HepG2 (cell line): ENCODE measurements at regions not wholly inside any gene's neighbourhood (a gene's known extent, or its start where the extent isn't known, plus 50 kb on each side); places are given as distances from the start of the nearest gene placed in this dataset.
A peak's percentile ranks its signal among the peaks of the same experiment; 100 is the strongest.

Source experiments
- EP300 ChIP-seq, 3 experiments: sonication (generic) in 1 of 3; formaldehyde crosslinking in 1 of 3; IDR thresholded peaks; 2 replicates each; pipeline versions ENCODE4 v1.5.1 to v1.6.1; 2011 to 2020; ENCODE audit warnings: low read depth in 2 of 3, low read length in 2 of 3, borderline replicate concordance in 1 of 3, improper control_type of control experiment in 1 of 3, mild to moderate bottlenecking in 1 of 3, missing genetic modification reagents in 1 of 3, moderate library complexity in 1 of 3
- GATAD2A ChIP-seq: IDR thresholded peaks from 2 replicates; pipeline ENCODE4 v1.6.1; 2016
- MAX ChIP-seq: IDR thresholded peaks from 2 replicates; pipeline ENCODE4 v1.6.1; 2012; ENCODE audit warnings: inconsistent platforms
- MTF1 ChIP-seq: sonication (generic); formaldehyde crosslinking; IDR thresholded peaks from 2 replicates; pipeline ENCODE4 v1.5.0; 2020; ENCODE audit warnings: missing genetic modification reagents
- MTF2 ChIP-seq: sonication (generic); formaldehyde crosslinking; IDR thresholded peaks from 2 replicates; pipeline ENCODE4 v1.5.0; 2020; ENCODE audit warnings: missing genetic modification reagents, borderline replicate concordance
- PRDM15 ChIP-seq: sonication (generic); formaldehyde crosslinking; IDR thresholded peaks from 2 replicates; pipeline ENCODE4 v1.4.0; 2020; ENCODE audit warnings: missing genetic modification reagents
- PRMT3 ChIP-seq: sonication (generic); formaldehyde crosslinking; IDR thresholded peaks from 2 replicates; pipeline ENCODE4 v1.8.1; 2022; ENCODE audit warnings: low read depth, mild to moderate bottlenecking, moderate library complexity, missing genetic modification reagents, borderline replicate concordance
- RAD21 ChIP-seq: fragments of 450-650 bp; formaldehyde crosslinking; IDR thresholded peaks from 2 replicates; pipeline ENCODE4 v1.5.0; 2020; ENCODE audit warnings: mild to moderate bottlenecking
- SOX5 ChIP-seq: IDR thresholded peaks from 2 replicates; pipeline ENCODE4 v1.6.1; 2016; ENCODE audit warnings: borderline replicate concordance
- ZNF331 ChIP-seq: sonication (generic); formaldehyde crosslinking; IDR thresholded peaks from 2 replicates; pipeline ENCODE4 v1.4.0; 2020; ENCODE audit warnings: missing genetic modification reagents
- TF ChIP-seq, protein P1 (sequence below): IDR thresholded peaks from 2 replicates; pipeline ENCODE4 v1.6.1; 2016; ENCODE audit warnings: mild to moderate bottlenecking, missing biosample characterization, missing genetic modification reagents
- TF ChIP-seq, protein P2 (sequence below): sonication (generic); formaldehyde crosslinking; IDR thresholded peaks from 2 replicates; pipeline ENCODE4 v1.8.0; 2022; ENCODE audit warnings: low read depth, missing genetic modification reagents
- TF ChIP-seq, protein P3 (sequence below): sonication (generic); formaldehyde crosslinking; IDR thresholded peaks from 2 replicates; pipeline ENCODE4 v1.4.0; 2020; ENCODE audit warnings: missing genetic modification reagents
- TF ChIP-seq, protein P4 (sequence below): sonication (generic); formaldehyde crosslinking; conservative IDR thresholded peaks from 2 replicates; pipeline ENCODE4 v1.8.0; 2022; ENCODE audit warnings: missing genetic modification reagents
- TF ChIP-seq, protein P5 (sequence below): IDR thresholded peaks from 2 replicates; pipeline ENCODE4 v1.6.1; 2016; ENCODE audit warnings: mild to moderate bottlenecking

DNA sequence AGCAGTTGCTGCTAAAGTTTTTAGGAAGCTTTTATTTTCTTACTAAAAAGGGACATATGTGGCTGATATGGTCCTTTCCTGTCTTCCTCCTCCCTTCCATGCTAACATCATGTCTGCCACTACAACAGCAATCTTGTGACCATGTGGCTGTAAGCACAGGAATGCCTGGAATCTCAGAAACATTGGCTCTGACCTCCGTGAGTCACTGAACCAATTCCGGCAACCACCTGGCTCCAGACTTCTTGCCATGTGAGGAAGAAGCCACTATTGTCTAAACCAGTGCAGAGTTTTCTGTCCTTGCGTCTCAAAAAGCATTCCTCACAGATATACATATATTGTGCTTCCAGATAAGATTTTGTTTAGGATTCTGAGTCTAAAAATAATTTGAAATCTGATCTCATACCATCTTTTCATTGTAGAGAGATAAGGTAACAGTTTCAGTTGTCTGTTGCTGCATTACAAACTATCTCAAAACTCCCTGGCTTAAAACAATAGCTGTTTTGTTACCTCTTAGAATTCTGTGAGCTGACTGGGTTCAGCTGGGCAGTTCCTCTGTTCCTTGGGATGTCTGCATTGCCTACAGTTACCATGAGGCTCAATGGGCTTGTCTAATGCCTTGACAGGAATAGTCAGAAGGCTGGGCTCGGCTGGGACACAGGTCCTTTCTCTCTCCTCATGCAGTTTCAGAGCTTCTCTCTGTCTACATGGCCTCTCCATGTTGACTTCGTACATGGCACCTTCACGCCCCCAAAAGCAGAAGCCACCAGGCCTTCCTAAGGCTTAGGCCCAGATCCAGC, 77.3 kb upstream of the MAGI1 start (continued):
- TF ChIP-seq SOX5 (CRISPR knock-in tag): peak; percentile 34; the same call in 1 of the 2 replicates
- TF ChIP-seq MTF2: no peak
- TF ChIP-seq, protein P1, sequence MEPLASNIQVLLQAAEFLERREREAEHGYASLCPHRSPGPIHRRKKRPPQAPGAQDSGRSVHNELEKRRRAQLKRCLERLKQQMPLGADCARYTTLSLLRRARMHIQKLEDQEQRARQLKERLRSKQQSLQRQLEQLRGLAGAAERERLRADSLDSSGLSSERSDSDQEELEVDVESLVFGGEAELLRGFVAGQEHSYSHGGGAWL (CRISPR knock-in tag): no peak
- TF ChIP-seq, protein P2, sequence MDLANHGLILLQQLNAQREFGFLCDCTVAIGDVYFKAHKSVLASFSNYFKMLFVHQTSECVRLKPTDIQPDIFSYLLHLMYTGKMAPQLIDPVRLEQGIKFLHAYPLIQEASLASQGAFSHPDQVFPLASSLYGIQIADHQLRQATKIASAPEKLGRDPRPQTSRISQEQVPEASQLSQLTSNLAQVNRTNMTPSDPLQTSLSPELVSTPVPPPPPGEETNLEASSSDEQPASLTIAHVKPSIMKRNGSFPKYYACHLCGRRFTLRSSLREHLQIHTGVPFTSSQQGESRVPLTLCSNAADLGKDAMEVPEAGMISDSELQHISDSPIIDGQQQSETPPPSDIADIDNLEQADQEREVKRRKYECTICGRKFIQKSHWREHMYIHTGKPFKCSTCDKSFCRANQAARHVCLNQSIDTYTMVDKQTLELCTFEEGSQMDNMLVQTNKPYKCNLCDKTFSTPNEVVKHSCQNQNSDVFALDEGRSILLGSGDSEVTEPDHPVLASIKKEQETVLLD (CRISPR knock-in tag): no peak
- TF ChIP-seq EP300 (IDR thresholded peaks at IDR 0.05; ENCODE audit: low read depth in 2 of 2, low read length in 2 of 2): 0 out of 4 replicates have a peak, but pooled peaks of 1 of the 2 experiments have one; percentile 16
- TF ChIP-seq EP300 (CRISPR knock-in tag; IDR thresholded peaks at IDR 0.05; ENCODE audit: borderline replicate concordance): peak; percentile 24; the same call in 1 of the 2 replicates
- no peak for TF ChIP-seq RAD21 (CRISPR knock-in tag)
- TF ChIP-seq ZNF331 (CRISPR knock-in tag): peak; percentile 99
- peak; percentile 41; the same call in 1 of the 2 replicates for TF ChIP-seq GATAD2A (CRISPR knock-in tag)
- TF ChIP-seq, protein P3, sequence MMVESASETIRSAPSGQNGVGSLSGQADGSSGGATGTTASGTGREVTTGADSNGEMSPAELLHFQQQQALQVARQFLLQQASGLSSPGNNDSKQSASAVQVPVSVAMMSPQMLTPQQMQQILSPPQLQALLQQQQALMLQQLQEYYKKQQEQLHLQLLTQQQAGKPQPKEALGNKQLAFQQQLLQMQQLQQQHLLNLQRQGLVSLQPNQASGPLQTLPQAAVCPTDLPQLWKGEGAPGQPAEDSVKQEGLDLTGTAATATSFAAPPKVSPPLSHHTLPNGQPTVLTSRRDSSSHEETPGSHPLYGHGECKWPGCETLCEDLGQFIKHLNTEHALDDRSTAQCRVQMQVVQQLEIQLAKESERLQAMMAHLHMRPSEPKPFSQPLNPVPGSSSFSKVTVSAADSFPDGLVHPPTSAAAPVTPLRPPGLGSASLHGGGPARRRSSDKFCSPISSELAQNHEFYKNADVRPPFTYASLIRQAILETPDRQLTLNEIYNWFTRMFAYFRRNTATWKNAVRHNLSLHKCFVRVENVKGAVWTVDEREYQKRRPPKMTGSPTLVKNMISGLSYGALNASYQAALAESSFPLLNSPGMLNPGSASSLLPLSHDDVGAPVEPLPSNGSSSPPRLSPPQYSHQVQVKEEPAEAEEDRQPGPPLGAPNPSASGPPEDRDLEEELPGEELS (CRISPR knock-in tag): no peak
- TF ChIP-seq, protein P4, sequence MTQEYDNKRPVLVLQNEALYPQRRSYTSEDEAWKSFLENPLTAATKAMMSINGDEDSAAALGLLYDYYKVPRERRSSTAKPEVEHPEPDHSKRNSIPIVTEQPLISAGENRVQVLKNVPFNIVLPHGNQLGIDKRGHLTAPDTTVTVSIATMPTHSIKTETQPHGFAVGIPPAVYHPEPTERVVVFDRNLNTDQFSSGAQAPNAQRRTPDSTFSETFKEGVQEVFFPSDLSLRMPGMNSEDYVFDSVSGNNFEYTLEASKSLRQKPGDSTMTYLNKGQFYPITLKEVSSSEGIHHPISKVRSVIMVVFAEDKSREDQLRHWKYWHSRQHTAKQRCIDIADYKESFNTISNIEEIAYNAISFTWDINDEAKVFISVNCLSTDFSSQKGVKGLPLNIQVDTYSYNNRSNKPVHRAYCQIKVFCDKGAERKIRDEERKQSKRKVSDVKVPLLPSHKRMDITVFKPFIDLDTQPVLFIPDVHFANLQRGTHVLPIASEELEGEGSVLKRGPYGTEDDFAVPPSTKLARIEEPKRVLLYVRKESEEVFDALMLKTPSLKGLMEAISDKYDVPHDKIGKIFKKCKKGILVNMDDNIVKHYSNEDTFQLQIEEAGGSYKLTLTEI (CRISPR knock-in tag): no peak
- peak; percentile 48; the same call in 1 of the 2 replicates for TF ChIP-seq MAX
- TF ChIP-seq, protein P5, sequence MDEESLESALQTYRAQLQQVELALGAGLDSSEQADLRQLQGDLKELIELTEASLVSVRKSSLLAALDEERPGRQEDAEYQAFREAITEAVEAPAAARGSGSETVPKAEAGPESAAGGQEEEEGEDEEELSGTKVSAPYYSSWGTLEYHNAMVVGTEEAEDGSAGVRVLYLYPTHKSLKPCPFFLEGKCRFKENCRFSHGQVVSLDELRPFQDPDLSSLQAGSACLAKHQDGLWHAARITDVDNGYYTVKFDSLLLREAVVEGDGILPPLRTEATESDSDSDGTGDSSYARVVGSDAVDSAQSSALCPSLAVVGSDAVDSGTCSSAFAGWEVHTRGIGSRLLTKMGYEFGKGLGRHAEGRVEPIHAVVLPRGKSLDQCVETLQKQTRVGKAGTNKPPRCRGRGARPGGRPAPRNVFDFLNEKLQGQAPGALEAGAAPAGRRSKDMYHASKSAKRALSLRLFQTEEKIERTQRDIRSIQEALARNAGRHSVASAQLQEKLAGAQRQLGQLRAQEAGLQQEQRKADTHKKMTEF (CRISPR knock-in tag): no peak
- TF ChIP-seq MTF1 (CRISPR knock-in tag): no peak
- TF ChIP-seq PRDM15 (CRISPR knock-in tag): no peak
- no peak for TF ChIP-seq PRMT3 (CRISPR knock-in tag)
